K562 (cell line): ENCODE measurements at regions not wholly inside any gene's neighbourhood (a gene's known extent, or its start where the extent isn't known, plus 50 kb on each side); places are given as distances from the start of the nearest gene placed in this dataset.

Experiments used
- ATAC-seq: fragments of 200-7000 bp; cut with Tn5 transposase; 3 replicates; pipeline ENCODE4 v1.9.1; 2020; ENCODE audit warnings: moderate library complexity
- BruUV-seq: library from RNA; stranded (reverse); fragments of 400-500 nt; replicated peaks from 2 replicates; lab custom pipeline; 2021; lab: Mats Ljungman, UMichigan
- CTCF ChIA-PET: fragments of 300-600 bp; formaldehyde crosslinking; extraction: SDS; loops from one replicate; lab custom pipeline; 2021; ENCODE audit warnings: low intra/inter-chr PET ratio; lab: Yijun Ruan, JAX
- POLR2A ChIA-PET: fragments of 300-600, 350-650 bp; sonication (Branson Sonifier 250); formaldehyde crosslinking; extraction: SDS; loops from one replicate; lab custom pipeline; 2021; ENCODE audit warnings: antibody characterized with exemption, inconsistent platforms; lab: Yijun Ruan, JAX
- DNase-seq, 4 experiments: peaks; one replicate each; pipeline versions ENCODE4 v3.0.0 to v3.0.0-alpha.2; 2011 to 2018; ENCODE audit warnings: low spot score in 3 of 4, mixed read lengths in 3 of 4; ENCODE audit errors: extremely low read depth in 1 of 4
- FAIRE-seq: peaks from 2 replicates; lab custom pipeline; 2011; peaks lifted over from hg19 to GRCh38; lab: Jason Lieb, UNC
- H2AFZ ChIP-seq: 2 replicates; pipeline ENCODE4 v1.6.0; 2011; ENCODE audit warnings: low read depth, low read length, control low read depth, inconsistent platforms
- H3K27ac ChIP-seq: fragments of 200-600 bp; 3 replicates; pipeline ENCODE4 v1.8.0; 2011; ENCODE audit warnings: low read depth, mild to moderate bottlenecking, control low read depth, inconsistent platforms, low read length, moderate library complexity, mixed read lengths; ENCODE audit errors: extremely low read depth
- H3K27me3 ChIP-seq, 2 experiments: fragments of 300-600 bp in 1 of 2; 2 replicates in 1 of 2; 3 replicates in 1 of 2; pipeline versions ENCODE4 v1.6.0 to v1.8.0; 2011; ENCODE audit warnings: inconsistent platforms in 2 of 2, low read length in 2 of 2, mild to moderate bottlenecking in 1 of 2, mixed read lengths in 1 of 2, moderate library complexity in 1 of 2; ENCODE audit not compliant: control insufficient read depth in 2 of 2, insufficient read depth in 2 of 2
- H3K36me3 ChIP-seq: fragments of 300-600 bp; 3 replicates; pipeline ENCODE4 v1.8.0; 2011; ENCODE audit warnings: mild to moderate bottlenecking, low read length, inconsistent platforms; ENCODE audit not compliant: control insufficient read depth, insufficient read depth
- H3K4me1 ChIP-seq, 2 experiments: fragments of 200-600 bp in 1 of 2; replicated peaks in 1 of 2; 2 replicates in 1 of 2; 3 replicates in 1 of 2; pipeline versions ENCODE4 v1.5.1 to v1.8.0; 2011; ENCODE audit warnings: inconsistent platforms in 2 of 2, low read length in 2 of 2, mild to moderate bottlenecking in 1 of 2, mixed read lengths in 1 of 2, moderate library complexity in 1 of 2; ENCODE audit not compliant: control insufficient read depth in 2 of 2, insufficient read depth in 2 of 2
- H3K4me2 ChIP-seq: 2 replicates; pipeline ENCODE4 v1.6.1; 2011; ENCODE audit warnings: low read length, control low read depth, inconsistent platforms, mixed read lengths; ENCODE audit not compliant: insufficient read depth
- H3K4me3 ChIP-seq: fragments of 200-600 bp; sonication (generic), shearing (Covaris generic); 2 replicates; pipeline ENCODE4 v1.5.1; 2016; ENCODE audit warnings: control low read depth, inconsistent platforms
- H3K79me2 ChIP-seq: fragments of 200-600 bp; 3 replicates; pipeline ENCODE4 v1.8.0; 2011; ENCODE audit warnings: low read length, inconsistent platforms; ENCODE audit not compliant: control insufficient read depth, insufficient read depth
- H3K9ac ChIP-seq, 2 experiments: 2 replicates each; pipeline versions ENCODE4 v1.6.0 to v1.6.1; 2011; ENCODE audit warnings: low read depth in 2 of 2, low read length in 2 of 2, control low read depth in 1 of 2, inconsistent platforms in 1 of 2, mild to moderate bottlenecking in 1 of 2, mixed read lengths in 1 of 2; ENCODE audit not compliant: insufficient read depth in 1 of 2
- H3K9me1 ChIP-seq: one replicate; pipeline ENCODE4 v1.6.0; 2011; ENCODE audit warnings: inconsistent platforms, mild to moderate bottlenecking, low read length, moderate library complexity; ENCODE audit not compliant: control insufficient read depth, insufficient read depth
- H3K9me3 ChIP-seq: replicated peaks from 2 replicates; pipeline ENCODE4 v1.5.1; 2011; ENCODE audit warnings: low read depth, low read length, inconsistent platforms; ENCODE audit not compliant: control insufficient read depth, insufficient read depth
- H4K20me1 ChIP-seq: replicated peaks from 2 replicates; pipeline ENCODE4 v1.6.1; 2011; ENCODE audit warnings: low read length, inconsistent platforms, mixed read lengths; ENCODE audit not compliant: control insufficient read depth, insufficient read depth
- ASH1L ChIP-seq: fragments of 450-650 bp; IDR thresholded peaks from 2 replicates; pipeline ENCODE4 v1.6.1; 2018; ENCODE audit warnings: borderline replicate concordance, mild to moderate bottlenecking, low read depth; ENCODE audit not compliant: partially characterized antibody
- CBFA2T3 ChIP-seq: fragments of 450-650 bp; IDR thresholded peaks from 2 replicates; pipeline ENCODE4 v1.6.1; 2017
- DACH1 ChIP-seq: fragments of 450-650 bp; IDR thresholded peaks from 2 replicates; pipeline ENCODE4 v1.6.1; 2018; ENCODE audit not compliant: partially characterized antibody
- HDAC1 ChIP-seq, 2 experiments: fragments of 450-650 bp; IDR thresholded peaks; 2 replicates each; pipeline ENCODE4 v1.6.1; 2016 to 2017; ENCODE audit warnings: inconsistent platforms in 1 of 2, mild to moderate bottlenecking in 1 of 2, moderate library complexity in 1 of 2
- KLF16 ChIP-seq: IDR thresholded peaks from 2 replicates; pipeline ENCODE4 v1.6.1; 2016; ENCODE audit warnings: antibody characterized with exemption
- NR3C1 ChIP-seq: sonication (generic); formaldehyde crosslinking; IDR thresholded peaks from 2 replicates; pipeline ENCODE4 v1.8.1; 2022; ENCODE audit warnings: missing genetic modification reagents
- TAF9B ChIP-seq: fragments of 450-650 bp; IDR thresholded peaks from 2 replicates; pipeline ENCODE4 v1.6.1; 2018; ENCODE audit warnings: mild to moderate bottlenecking; ENCODE audit not compliant: partially characterized antibody
- ZFP1 ChIP-seq: fragments of 450-650 bp; formaldehyde crosslinking; IDR thresholded peaks from 2 replicates; pipeline ENCODE4 v1.4.0; 2020; ENCODE audit warnings: mild to moderate bottlenecking, mixed read lengths
- ZNF354B ChIP-seq: fragments of 250-450 bp; sonication (Bioruptor Pico); IDR thresholded peaks from 2 replicates; pipeline ENCODE4 v1.4.0; 2020
- ZNF695 ChIP-seq: fragments of 450-650 bp; formaldehyde crosslinking; IDR thresholded peaks from 2 replicates; pipeline ENCODE4 v1.4.0; 2020; ENCODE audit warnings: mild to moderate bottlenecking, moderate library complexity
- ZNF79 ChIP-seq: fragments of 250-450 bp; sonication (Bioruptor Pico); IDR thresholded peaks from 2 replicates; pipeline ENCODE4 v1.4.0; 2020; ENCODE audit warnings: low read depth, mild to moderate bottlenecking, moderate library complexity
- WGBS: fragments of 100-300 bp; shearing (Covaris generic); methylation state at CpG from one replicate; pipeline ENCODE4 v1.1.6; 2016; ENCODE audit warnings: low coverage, mixed read lengths; ENCODE audit not compliant: insufficient coverage; ENCODE audit errors: missing lambda C conversion rate; 5-methylcytosine and 5-hydroxymethylcytosine counted together
- in situ Hi-C: fragments of 300-500 bp; cut with MboI; formaldehyde crosslinking; loops from 4 replicates; pipeline ENCODE4 v1.15.0; 2018; ENCODE audit warnings: inconsistent platforms, mixed read lengths
- intact Hi-C: fragments of 100-400 bp; cut with micrococcal nuclease; formaldehyde crosslinking; loops from 2 replicates; pipeline ENCODE4 v1.14.2; 2022
- TF ChIP-seq, protein P1 (sequence below): fragments of 450-650 bp; IDR thresholded peaks from 2 replicates; pipeline ENCODE4 v1.7.1; 2018; ENCODE audit warnings: mild to moderate bottlenecking, low read depth; ENCODE audit not compliant: partially characterized antibody
- TF ChIP-seq, protein P2 (sequence below): fragments of 250-450 bp; sonication (Bioruptor Pico); IDR thresholded peaks from 2 replicates; pipeline ENCODE4 v1.4.0; 2020; ENCODE audit warnings: mild to moderate bottlenecking

DNA sequence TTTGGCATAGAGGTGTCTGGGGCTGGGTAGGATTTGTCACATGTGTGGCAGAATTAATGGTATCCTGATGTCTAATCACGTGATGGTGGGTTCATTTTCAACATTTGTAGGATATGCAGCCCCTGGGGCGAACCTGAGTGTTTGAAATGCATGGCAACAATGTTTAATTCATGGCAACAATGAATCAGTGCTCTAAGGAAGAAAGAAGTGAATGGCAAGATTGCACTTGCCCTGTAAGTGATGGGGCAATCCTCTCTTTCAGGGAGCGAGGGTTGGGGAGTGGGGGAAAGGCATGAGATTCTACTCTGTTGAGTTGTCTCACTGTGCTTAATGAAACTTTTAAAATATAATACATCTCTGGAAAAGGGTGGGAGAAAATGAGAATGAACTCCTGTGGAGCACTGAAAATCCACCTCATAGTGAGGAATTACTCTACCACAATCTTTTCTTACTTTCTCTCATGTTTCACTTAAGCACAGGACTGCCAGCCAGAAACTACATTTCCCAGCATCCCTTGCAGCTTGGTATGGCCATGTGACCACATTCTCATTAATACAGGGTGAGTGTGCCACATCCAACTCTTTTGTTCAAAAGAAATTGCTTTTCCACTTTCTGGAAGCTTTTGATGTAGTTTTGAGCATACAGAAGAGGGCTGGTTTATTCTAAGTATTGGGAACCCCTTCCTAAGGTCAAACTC lies 64.0 kb upstream of the PGM2 start (continued):
- TF ChIP-seq CBFA2T3 (no peak), DACH1 (no peak), ZNF79 (CRISPR knock-in tag) (no peak), KLF16 (no peak), TAF9B (no peak)
- TF ChIP-seq, protein P1, sequence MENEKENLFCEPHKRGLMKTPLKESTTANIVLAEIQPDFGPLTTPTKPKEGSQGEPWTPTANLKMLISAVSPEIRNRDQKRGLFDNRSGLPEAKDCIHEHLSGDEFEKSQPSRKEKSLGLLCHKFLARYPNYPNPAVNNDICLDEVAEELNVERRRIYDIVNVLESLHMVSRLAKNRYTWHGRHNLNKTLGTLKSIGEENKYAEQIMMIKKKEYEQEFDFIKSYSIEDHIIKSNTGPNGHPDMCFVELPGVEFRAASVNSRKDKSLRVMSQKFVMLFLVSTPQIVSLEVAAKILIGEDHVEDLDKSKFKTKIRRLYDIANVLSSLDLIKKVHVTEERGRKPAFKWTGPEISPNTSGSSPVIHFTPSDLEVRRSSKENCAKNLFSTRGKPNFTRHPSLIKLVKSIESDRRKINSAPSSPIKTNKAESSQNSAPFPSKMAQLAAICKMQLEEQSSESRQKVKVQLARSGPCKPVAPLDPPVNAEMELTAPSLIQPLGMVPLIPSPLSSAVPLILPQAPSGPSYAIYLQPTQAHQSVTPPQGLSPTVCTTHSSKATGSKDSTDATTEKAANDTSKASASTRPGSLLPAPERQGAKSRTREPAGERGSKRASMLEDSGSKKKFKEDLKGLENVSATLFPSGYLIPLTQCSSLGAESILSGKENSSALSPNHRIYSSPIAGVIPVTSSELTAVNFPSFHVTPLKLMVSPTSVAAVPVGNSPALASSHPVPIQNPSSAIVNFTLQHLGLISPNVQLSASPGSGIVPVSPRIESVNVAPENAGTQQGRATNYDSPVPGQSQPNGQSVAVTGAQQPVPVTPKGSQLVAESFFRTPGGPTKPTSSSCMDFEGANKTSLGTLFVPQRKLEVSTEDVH = no peak

DNA sequence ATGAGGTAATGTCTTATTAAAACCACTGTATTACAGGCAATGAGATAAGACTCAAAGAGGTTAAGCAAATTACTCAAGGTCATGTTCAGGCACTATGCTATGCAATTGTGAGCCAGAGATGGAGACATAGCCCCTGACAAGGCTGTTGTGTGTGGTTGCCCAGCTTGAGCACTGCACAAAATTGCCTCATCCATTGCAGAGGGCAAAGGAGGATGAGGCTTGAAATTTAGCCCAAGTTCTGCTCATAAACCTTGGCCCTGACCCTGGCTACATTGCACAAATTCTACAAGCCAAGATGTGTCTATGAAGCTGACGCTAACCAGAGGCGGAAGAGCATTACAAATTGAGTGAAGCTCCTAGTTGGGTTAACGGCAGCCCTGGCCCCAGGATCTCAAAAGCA lies 65.6 kb upstream of the PGM2 start:
- Histone ChIP-seq H3K4me2 (no peak overlapping the region), H3K9me1 (no peaks in the 10 kb centered on the region), H3K9me3 (no peaks in the 10 kb centered on the region), H2AFZ (no peak overlapping the region), H3K27me3 (peaks cover 6 to 11% of the 10 kb centered on the region in 2 experiments; a peak in 4 of 5 replicates), H3K36me3 (no peaks in the 10 kb centered on the region), H4K20me1 (no peaks in the 10 kb centered on the region), H3K9ac (no peak overlapping the region), H3K4me3 (no peak overlapping the region), H3K79me2 (no peaks in the 10 kb centered on the region), H3K27ac (no peak overlapping the region), H3K4me1 (no peaks in the 10 kb centered on the region)
- FAIRE-seq (no peak), DNase-seq (no peak), ATAC-seq (no peak)
- ChIA-PET POLR2A (no interaction called here), CTCF (no interaction called here)
- BruUV-seq = no TSS peak
- WGBS = 2% methylated on average over 3 of the region's 3 CpGs
- intact Hi-C loops (no loop called here), in situ Hi-C loops (no loop called here)
- no peak for TF ChIP-seq HDAC1 (IDR thresholded peaks at IDR 0.05)
- TF ChIP-seq ZNF695 (CRISPR knock-in tag) = no peak
- TF ChIP-seq, protein P2, sequence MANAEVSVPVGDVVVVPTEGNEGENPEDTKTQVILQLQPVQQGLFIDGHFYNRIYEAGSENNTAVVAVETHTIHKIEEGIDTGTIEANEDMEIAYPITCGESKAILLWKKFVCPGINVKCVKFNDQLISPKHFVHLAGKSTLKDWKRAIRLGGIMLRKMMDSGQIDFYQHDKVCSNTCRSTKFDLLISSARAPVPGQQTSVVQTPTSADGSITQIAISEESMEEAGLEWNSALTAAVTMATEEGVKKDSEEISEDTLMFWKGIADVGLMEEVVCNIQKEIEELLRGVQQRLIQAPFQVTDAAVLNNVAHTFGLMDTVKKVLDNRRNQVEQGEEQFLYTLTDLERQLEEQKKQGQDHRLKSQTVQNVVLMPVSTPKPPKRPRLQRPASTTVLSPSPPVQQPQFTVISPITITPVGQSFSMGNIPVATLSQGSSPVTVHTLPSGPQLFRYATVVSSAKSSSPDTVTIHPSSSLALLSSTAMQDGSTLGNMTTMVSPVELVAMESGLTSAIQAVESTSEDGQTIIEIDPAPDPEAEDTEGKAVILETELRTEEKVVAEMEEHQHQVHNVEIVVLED = no peak
- no peak for TF ChIP-seq NR3C1 (CRISPR knock-in tag)
- no peak for TF ChIP-seq ZNF354B
- no peak for TF ChIP-seq ZFP1 (CRISPR knock-in tag)
- TF ChIP-seq ASH1L = no peak
